Breast epithelium (tissue), 3 donors: ENCODE measurements at regions not wholly inside any gene's neighbourhood (a gene's known extent, or its start where the extent isn't known, plus 50 kb on each side); places are given as distances from the start of the nearest gene placed in this dataset.

Experiments used
- CTCF ChIP-seq, 3 donors: fragments of 450-650 bp; IDR thresholded peaks; one replicate each; pipeline ENCODE4 v1.5.1; 2016 to 2017; ENCODE audit warnings: antibody characterized with exemption in 3 of 3, mild to moderate bottlenecking in 3 of 3, moderate library complexity in 3 of 3
- POLR2A ChIP-seq: fragments of 450-650 bp; IDR thresholded peaks from one replicate; pipeline ENCODE4 v1.6.1; 2016; ENCODE audit warnings: antibody characterized with exemption, mild to moderate bottlenecking, moderate library complexity

- TF ChIP-seq POLR2A (no peak), CTCF (IDR thresholded peaks at IDR 0.05) (no peak)
Observed at GRCh38 chr10:89122433-89123051, 84.6 kb downstream of the CH25H start.
